ENCODE measurements at regions not wholly inside any gene's neighbourhood (a gene's known extent, or its start where the extent isn't known, plus 50 kb on each side); places are given as distances from the start of the nearest gene placed in this dataset.

GRCh38 chr2:220120041-220120440, 492.6 kb downstream of the SLC4A3 start:
- no peak for DNase-seq (ENCODE audit: low read depth)

GRCh38 chr2:220123751-220124150, 496.3 kb downstream of the SLC4A3 start:
- DNase-seq (ENCODE audit: low read depth): no peak

- DNase-seq (ENCODE audit: low read depth): no peak
These were observed 498.1 kb downstream of the SLC4A3 start for GRCh38 chr2:220125551-220125950.

GRCh38 chr2:220127311-220127710, 499.9 kb downstream of the SLC4A3 start:
- no peak for DNase-seq (ENCODE audit: low read depth)

- DNase-seq (ENCODE audit: low read depth): no peak
These were observed 500.4 kb downstream of the SLC4A3 start for GRCh38 chr2:220127876-220128275.

GRCh38 chr2:220129391-220129790, 502.0 kb downstream of the SLC4A3 start:
- DNase-seq (ENCODE audit: low read depth): no peak

GRCh38 chr2:220134756-220135534, 507.5 kb downstream of the SLC4A3 start:
- DNase-seq (ENCODE audit: low read depth): peak; percentile 66

GRCh38 chr2:220143336-220143735, 515.9 kb downstream of the SLC4A3 start:
- peak; percentile 83 for DNase-seq (ENCODE audit: low read depth)

- DNase-seq (ENCODE audit: low read depth): no peak
These were observed 517.0 kb downstream of the SLC4A3 start for GRCh38 chr2:220144411-220144810.

GRCh38 chr2:220147161-220148038, 520.0 kb downstream of the SLC4A3 start:
- DNase-seq (ENCODE audit: low read depth): peak; percentile 75

GRCh38 chr2:220148471-220149248, 521.2 kb downstream of the SLC4A3 start:
- DNase-seq (ENCODE audit: low read depth): peak; percentile 78

GRCh38 chr2:220151341-220151740, 523.9 kb downstream of the SLC4A3 start:
- DNase-seq (ENCODE audit: low read depth): no peak

- no peak for DNase-seq (ENCODE audit: low read depth)
These were observed 525.0 kb downstream of the SLC4A3 start for GRCh38 chr2:220152281-220152935.

- DNase-seq (ENCODE audit: low read depth): no peak
These were observed 525.7 kb downstream of the SLC4A3 start for GRCh38 chr2:220153118-220153517.

- no peak for DNase-seq (ENCODE audit: low read depth)
These were observed 526.9 kb downstream of the SLC4A3 start for GRCh38 chr2:220154304-220154703.

GRCh38 chr2:220157312-220157711, 529.9 kb downstream of the SLC4A3 start:
- no peak for DNase-seq (ENCODE audit: low read depth)

- DNase-seq (ENCODE audit: low read depth): no peak
These were observed 532.3 kb downstream of the SLC4A3 start for GRCh38 chr2:220159738-220160137.

- peak; percentile 43 for DNase-seq (ENCODE audit: low read depth)
These were observed 534.9 kb downstream of the SLC4A3 start for GRCh38 chr2:220162320-220162719.

- DNase-seq (ENCODE audit: low read depth): peak; percentile 66
These were observed 536.1 kb downstream of the SLC4A3 start for GRCh38 chr2:220163486-220163885.

- DNase-seq (ENCODE audit: low read depth): peak; percentile 6
These were observed 538.0 kb downstream of the SLC4A3 start for GRCh38 chr2:220165401-220165800.

GRCh38 chr2:220166616-220167015, 539.2 kb downstream of the SLC4A3 start:
- no peak for DNase-seq (ENCODE audit: low read depth)

GRCh38 chr2:220167956-220168355, 540.5 kb downstream of the SLC4A3 start:
- DNase-seq (ENCODE audit: low read depth): no peak

All from amniotic epithelial cell (primary cell).